ENCODE measurements at regions not wholly inside any gene's neighbourhood (a gene's known extent, or its start where the extent isn't known, plus 50 kb on each side); places are given as distances from the start of the nearest gene placed in this dataset.

- Mint-ChIP-seq H3K4me3 (no peak overlapping the region), H3K4me1 (no peaks in the 10 kb centered on the region), H3K36me3 (no peaks in the 10 kb centered on the region), H3K27me3 (ENCODE audit: low read depth in 3 of 3) (peaks cover 4 to 11% (median 7%) of the 10 kb centered on the region in 3 donors), H3K9me3 (peaks cover 1 to 14% (median 7%) of the 10 kb centered on the region in 7 donors), H3K27ac (no peak overlapping the region)
- Histone ChIP-seq H3K36me3 (replicated peaks in 1 of 2; ENCODE audit: control insufficient read depth in 1 of 2, insufficient read depth in 2 of 2, low read length in 2 of 2) (no peaks in the 10 kb centered on the region), H2AFZ (ENCODE audit: insufficient read depth, low read depth, low read length, poor library complexity, severe bottlenecking) (no peak overlapping the region), H3K9ac (ENCODE audit: insufficient read depth, low read length, poor library complexity, severe bottlenecking) (no peak overlapping the region), H3K27ac (ENCODE audit: low read depth in 1 of 2, low read length in 2 of 2) (no peak overlapping the region), H4K20me1 (ENCODE audit: insufficient read depth, low read length) (no peaks in the 10 kb centered on the region), H3K27me3 (ENCODE audit: control insufficient read depth in 2 of 2, insufficient read depth in 2 of 2, low read length in 2 of 2) (peaks cover 0 to 2% of the 10 kb centered on the region in 2 donors), H3K4me2 (replicated peaks; ENCODE audit: extremely low read depth, low read length, poor library complexity, severe bottlenecking) (no peak overlapping the region), H3K79me2 (ENCODE audit: insufficient read depth, low read length) (no peaks in the 10 kb centered on the region), H3K4me3 (replicated peaks in 1 of 3; ENCODE audit: low read depth in 2 of 3, low read length in 3 of 3) (no peak overlapping the region), H3K9me3 (replicated peaks in 1 of 2; ENCODE audit: control insufficient read depth in 1 of 2, insufficient read depth in 1 of 2, low read length in 2 of 2) (no peaks in the 10 kb centered on the region), H3K4me1 (ENCODE audit: control insufficient read depth in 1 of 2, insufficient read depth in 2 of 2, low read length in 2 of 2) (no peaks in the 10 kb centered on the region)
- no peak for DNase-seq
- intact Hi-C loops (cut with micrococcal nuclease): no loop called here
- TF ChIP-seq, protein P1, sequence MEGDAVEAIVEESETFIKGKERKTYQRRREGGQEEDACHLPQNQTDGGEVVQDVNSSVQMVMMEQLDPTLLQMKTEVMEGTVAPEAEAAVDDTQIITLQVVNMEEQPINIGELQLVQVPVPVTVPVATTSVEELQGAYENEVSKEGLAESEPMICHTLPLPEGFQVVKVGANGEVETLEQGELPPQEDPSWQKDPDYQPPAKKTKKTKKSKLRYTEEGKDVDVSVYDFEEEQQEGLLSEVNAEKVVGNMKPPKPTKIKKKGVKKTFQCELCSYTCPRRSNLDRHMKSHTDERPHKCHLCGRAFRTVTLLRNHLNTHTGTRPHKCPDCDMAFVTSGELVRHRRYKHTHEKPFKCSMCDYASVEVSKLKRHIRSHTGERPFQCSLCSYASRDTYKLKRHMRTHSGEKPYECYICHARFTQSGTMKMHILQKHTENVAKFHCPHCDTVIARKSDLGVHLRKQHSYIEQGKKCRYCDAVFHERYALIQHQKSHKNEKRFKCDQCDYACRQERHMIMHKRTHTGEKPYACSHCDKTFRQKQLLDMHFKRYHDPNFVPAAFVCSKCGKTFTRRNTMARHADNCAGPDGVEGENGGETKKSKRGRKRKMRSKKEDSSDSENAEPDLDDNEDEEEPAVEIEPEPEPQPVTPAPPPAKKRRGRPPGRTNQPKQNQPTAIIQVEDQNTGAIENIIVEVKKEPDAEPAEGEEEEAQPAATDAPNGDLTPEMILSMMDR (IDR thresholded peaks at IDR 0.05): no peak
- 56% methylated on average over 4 of the region's 8 CpGs for WGBS (ENCODE audit: insufficient coverage)
These were observed 56.2 kb upstream of the NPY start for GRCh38 chr7:24227603-24228359.

DNA sequence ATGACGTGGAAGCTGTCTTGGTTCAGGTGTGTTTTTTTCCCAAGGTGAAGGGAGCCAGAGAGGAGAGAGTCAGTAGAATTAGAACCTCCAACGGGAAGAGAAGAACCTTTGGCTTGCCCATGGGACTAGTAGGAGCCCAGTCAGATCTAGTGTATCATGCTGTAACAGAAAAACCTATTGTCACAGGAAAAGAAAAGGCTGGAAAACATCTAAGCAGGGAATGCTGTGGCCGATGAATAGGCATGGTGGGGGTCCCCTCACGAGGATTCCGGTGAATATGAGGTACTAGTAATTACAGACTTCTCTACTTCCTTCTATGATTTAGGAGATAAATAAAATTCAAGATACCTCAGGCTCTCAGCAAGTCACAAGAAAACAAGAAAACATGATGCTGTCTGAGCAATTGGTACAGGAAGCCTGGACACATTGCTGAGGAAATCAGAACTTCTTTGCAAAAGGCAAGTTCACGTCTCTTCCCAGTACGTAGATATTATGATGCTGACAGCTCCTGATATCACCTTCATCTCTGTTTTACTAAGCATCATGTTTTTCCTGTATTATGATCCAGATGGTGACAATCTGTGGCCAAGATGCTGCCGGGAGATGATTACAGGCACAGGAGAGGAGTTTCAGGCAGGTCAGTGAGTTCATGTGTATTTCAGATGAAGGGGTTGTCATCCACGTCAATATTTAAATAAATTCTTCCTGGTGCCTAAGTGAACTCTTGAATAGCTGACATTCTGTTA is 54.3 kb upstream of the NPY start:
- Histone ChIP-seq H3K9me3 (replicated peaks in 1 of 2; ENCODE audit: control insufficient read depth in 1 of 2, insufficient read depth in 1 of 2, low read length in 2 of 2) (no peaks in the 10 kb centered on the region), H4K20me1 (ENCODE audit: insufficient read depth, low read length) (no peaks in the 10 kb centered on the region), H3K27me3 (ENCODE audit: control insufficient read depth in 2 of 2, insufficient read depth in 2 of 2, low read length in 2 of 2) (peaks cover 0 to 2% of the 10 kb centered on the region in 2 donors), H3K27ac (ENCODE audit: low read depth in 1 of 2, low read length in 2 of 2) (no peak overlapping the region), H3K4me1 (ENCODE audit: control insufficient read depth in 1 of 2, insufficient read depth in 2 of 2, low read length in 2 of 2) (no peaks in the 10 kb centered on the region), H2AFZ (ENCODE audit: insufficient read depth, low read depth, low read length, poor library complexity, severe bottlenecking) (no peak overlapping the region), H3K4me3 (replicated peaks in 1 of 3; ENCODE audit: low read depth in 2 of 3, low read length in 3 of 3) (no peak overlapping the region), H3K9ac (ENCODE audit: insufficient read depth, low read length, poor library complexity, severe bottlenecking) (no peak overlapping the region), H3K4me2 (replicated peaks; ENCODE audit: extremely low read depth, low read length, poor library complexity, severe bottlenecking) (no peak overlapping the region), H3K36me3 (replicated peaks in 1 of 2; ENCODE audit: control insufficient read depth in 1 of 2, insufficient read depth in 2 of 2, low read length in 2 of 2) (no peaks in the 10 kb centered on the region), H3K79me2 (ENCODE audit: insufficient read depth, low read length) (no peaks in the 10 kb centered on the region)
- intact Hi-C loops (cut with micrococcal nuclease): no loop called here
- Mint-ChIP-seq H3K27ac (no peak overlapping the region), H3K27me3 (ENCODE audit: low read depth in 3 of 3) (peaks cover 4 to 8% (median 7%) of the 10 kb centered on the region in 3 donors), H3K4me3 (no peak overlapping the region), H3K4me1 (no peaks in the 10 kb centered on the region), H3K9me3 (peaks cover 0 to 4% (median 0%) of the 10 kb centered on the region in 7 donors), H3K36me3 (no peaks in the 10 kb centered on the region)
- no peak for DNase-seq
- 66% methylated on average over 2 of the region's 9 CpGs for WGBS (ENCODE audit: insufficient coverage)
- TF ChIP-seq, protein P1 (IDR thresholded peaks at IDR 0.05): no peak
